Caco-2 (cell line): ENCODE measurements at regions not wholly inside any gene's neighbourhood (a gene's known extent, or its start where the extent isn't known, plus 50 kb on each side); places are given as distances from the start of the nearest gene placed in this dataset.

Experiments used
- BruUV-seq: library from RNA; stranded (reverse); fragments of 400-500 nt; replicated peaks from 2 replicates; lab custom pipeline; 2021; lab: Mats Ljungman, UMichigan
- CTCF ChIA-PET: fragments of 300-600 bp; sonication (Branson Sonifier 250); formaldehyde crosslinking; loops from one replicate; lab custom pipeline; 2022; ENCODE audit warnings: antibody characterized with exemption; lab: Charles Lee
- POLR2A ChIA-PET: fragments of 300-600 bp; sonication (Branson Sonifier 250); formaldehyde crosslinking; loops from one replicate; lab custom pipeline; 2022; ENCODE audit warnings: antibody characterized with exemption; lab: Charles Lee
- DNase-seq, 2 experiments: peaks; one replicate each; pipeline versions ENCODE4 v3.0.0 to v3.0.0-alpha.2; 2020 to 2022
- H3K27me3 ChIP-seq: replicated peaks from 2 replicates; pipeline ENCODE4 v1.6.0; 2011; ENCODE audit warnings: low read length; ENCODE audit not compliant: control insufficient read depth, insufficient read depth
- H3K36me3 ChIP-seq: 2 replicates; pipeline ENCODE4 v1.5.1; 2011; ENCODE audit warnings: low read length; ENCODE audit not compliant: control insufficient read depth, insufficient read depth
- H3K4me1 ChIP-seq: fragments of 250-450 bp; sonication (Bioruptor Pico); 2 replicates; pipeline ENCODE4 v1.5.1; 2020; ENCODE audit warnings: mild to moderate bottlenecking
- H3K4me3 ChIP-seq: 2 replicates; pipeline ENCODE4 v1.5.1; 2011; ENCODE audit warnings: low read depth, mild to moderate bottlenecking, control low read depth, low read length
- H3K9me3 ChIP-seq: fragments of 250-450 bp; sonication (Bioruptor Pico); 2 replicates; pipeline ENCODE4 v1.5.1; 2020; ENCODE audit warnings: mild to moderate bottlenecking, moderate library complexity
- H3K27ac Mint-ChIP-seq: one replicate; pipeline ENCODE4 v1.8.0; 2022; ENCODE audit warnings: mixed read lengths; ENCODE audit not compliant: unreplicated experiment
- H3K27me3 Mint-ChIP-seq: one replicate; pipeline ENCODE4 v1.8.0; 2022; ENCODE audit warnings: mixed read lengths; ENCODE audit not compliant: insufficient read depth, unreplicated experiment
- H3K36me3 Mint-ChIP-seq: one replicate; pipeline ENCODE4 v1.8.0; 2022; ENCODE audit warnings: mild to moderate bottlenecking, mixed read lengths; ENCODE audit not compliant: insufficient read depth, unreplicated experiment
- H3K4me1 Mint-ChIP-seq: one replicate; pipeline ENCODE4 v1.8.0; 2022; ENCODE audit warnings: low read depth, mixed read lengths; ENCODE audit not compliant: unreplicated experiment
- H3K4me3 Mint-ChIP-seq: one replicate; pipeline ENCODE4 v1.8.0; 2022; ENCODE audit warnings: mild to moderate bottlenecking, moderate library complexity, mixed read lengths; ENCODE audit not compliant: unreplicated experiment
- H3K9me3 Mint-ChIP-seq: one replicate; pipeline ENCODE4 v1.8.0; 2022; ENCODE audit warnings: mixed read lengths; ENCODE audit not compliant: unreplicated experiment
- intact Hi-C: fragments of 100-400 bp; cut with micrococcal nuclease; formaldehyde crosslinking; loops from one replicate; pipeline ENCODE4 v1.10.0; 2022; ENCODE audit not compliant: unreplicated experiment
- TF ChIP-seq, protein P1 (sequence below), 2 experiments: fragments of 200-600 bp in 1 of 2; IDR thresholded peaks; 1 replicate in 1 of 2; 2 replicates in 1 of 2; pipeline versions ENCODE4 v1.5.1 to v1.8.0; 2011 to 2022; ENCODE audit warnings: antibody characterized with exemption in 1 of 2, control low read depth in 1 of 2, inconsistent platforms in 1 of 2, low read depth in 1 of 2, low read length in 1 of 2, mild to moderate bottlenecking in 1 of 2, moderate library complexity in 1 of 2; ENCODE audit not compliant: insufficient read depth in 1 of 2, severe bottlenecking in 1 of 2, unreplicated experiment in 1 of 2

DNA sequence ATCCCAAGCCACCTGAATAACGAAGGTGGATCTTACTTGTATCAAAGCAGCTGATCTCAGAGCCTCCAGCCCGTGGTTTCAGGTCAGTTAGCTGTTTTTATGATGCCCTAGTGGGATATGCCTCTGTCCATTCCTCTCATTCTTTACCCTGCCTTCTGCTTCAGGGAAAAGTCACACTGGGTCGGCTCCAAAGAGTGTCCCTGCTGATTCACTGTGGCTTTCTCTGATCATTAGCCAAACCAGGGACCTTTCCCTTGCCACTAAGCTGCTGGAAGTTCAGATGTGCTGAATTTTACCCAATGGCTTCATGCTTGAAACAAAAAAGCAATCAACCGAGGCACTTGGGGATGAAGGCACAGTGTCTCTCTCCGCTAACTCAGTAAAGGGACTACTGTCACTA is 170.2 kb upstream of the SALL1 start:
- no peak for DNase-seq
- POLR2A ChIA-PET: no interaction called here
- H3K27me3 ChIP-seq: no peaks in the 10 kb centered on the region
- TF ChIP-seq, protein P1, sequence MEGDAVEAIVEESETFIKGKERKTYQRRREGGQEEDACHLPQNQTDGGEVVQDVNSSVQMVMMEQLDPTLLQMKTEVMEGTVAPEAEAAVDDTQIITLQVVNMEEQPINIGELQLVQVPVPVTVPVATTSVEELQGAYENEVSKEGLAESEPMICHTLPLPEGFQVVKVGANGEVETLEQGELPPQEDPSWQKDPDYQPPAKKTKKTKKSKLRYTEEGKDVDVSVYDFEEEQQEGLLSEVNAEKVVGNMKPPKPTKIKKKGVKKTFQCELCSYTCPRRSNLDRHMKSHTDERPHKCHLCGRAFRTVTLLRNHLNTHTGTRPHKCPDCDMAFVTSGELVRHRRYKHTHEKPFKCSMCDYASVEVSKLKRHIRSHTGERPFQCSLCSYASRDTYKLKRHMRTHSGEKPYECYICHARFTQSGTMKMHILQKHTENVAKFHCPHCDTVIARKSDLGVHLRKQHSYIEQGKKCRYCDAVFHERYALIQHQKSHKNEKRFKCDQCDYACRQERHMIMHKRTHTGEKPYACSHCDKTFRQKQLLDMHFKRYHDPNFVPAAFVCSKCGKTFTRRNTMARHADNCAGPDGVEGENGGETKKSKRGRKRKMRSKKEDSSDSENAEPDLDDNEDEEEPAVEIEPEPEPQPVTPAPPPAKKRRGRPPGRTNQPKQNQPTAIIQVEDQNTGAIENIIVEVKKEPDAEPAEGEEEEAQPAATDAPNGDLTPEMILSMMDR (IDR thresholded peaks at IDR 0.05; ENCODE audit: insufficient read depth in 1 of 2, low read depth in 1 of 2, low read length in 1 of 2, severe bottlenecking in 1 of 2, unreplicated experiment in 1 of 2): no peak
- no peak overlapping the region for H3K4me3 ChIP-seq
- H3K9me3 Mint-ChIP-seq: no peaks in the 10 kb centered on the region
- no peaks in the 10 kb centered on the region for H3K36me3 Mint-ChIP-seq
- intact Hi-C loops: no loop called here
- H3K27ac Mint-ChIP-seq: no peak overlapping the region
- H3K27me3 Mint-ChIP-seq: peaks cover 6% of the 10 kb centered on the region
- H3K4me3 Mint-ChIP-seq: no peak overlapping the region
- CTCF ChIA-PET: no interaction called here
- no peaks in the 10 kb centered on the region for H3K9me3 ChIP-seq
- no peaks in the 10 kb centered on the region for H3K4me1 ChIP-seq
- H3K4me1 Mint-ChIP-seq: no peaks in the 10 kb centered on the region
- no peaks in the 10 kb centered on the region for H3K36me3 ChIP-seq
- BruUV-seq: no TSS peak

DNA sequence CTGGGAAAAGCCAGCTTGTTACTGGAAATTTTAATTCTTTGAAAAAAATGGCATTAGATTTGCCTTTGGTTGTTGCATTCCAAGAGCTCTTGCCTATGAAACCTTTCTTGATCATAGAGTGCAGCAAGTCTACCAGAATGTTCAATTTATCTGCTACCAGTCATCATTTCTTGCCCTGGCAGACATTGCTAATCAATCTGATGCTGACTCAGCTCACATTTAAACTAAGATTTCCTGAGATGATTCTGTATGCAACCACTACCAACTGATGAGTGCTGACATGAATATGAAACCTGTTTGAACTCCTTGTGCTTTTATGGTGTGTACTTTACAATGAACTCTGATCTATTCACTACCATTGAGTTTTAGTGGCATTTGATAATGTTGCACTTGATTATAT is 166.5 kb upstream of the SALL1 start:
- BruUV-seq: no TSS peak
- no peaks in the 10 kb centered on the region for H3K9me3 ChIP-seq
- no peaks in the 10 kb centered on the region for H3K4me1 ChIP-seq
- no peak overlapping the region for H3K4me3 ChIP-seq
- TF ChIP-seq, protein P1 (IDR thresholded peaks at IDR 0.05; ENCODE audit: insufficient read depth in 1 of 2, low read depth in 1 of 2, low read length in 1 of 2, severe bottlenecking in 1 of 2, unreplicated experiment in 1 of 2): no peak
- H3K36me3 Mint-ChIP-seq: no peaks in the 10 kb centered on the region
- no peaks in the 10 kb centered on the region for H3K9me3 Mint-ChIP-seq
- intact Hi-C loops: no loop called here
- ChIA-PET POLR2A (no interaction called here), CTCF (no interaction called here)
- no peak for DNase-seq
- H3K4me1 Mint-ChIP-seq: no peaks in the 10 kb centered on the region
- H3K27me3 ChIP-seq: no peaks in the 10 kb centered on the region
- H3K27ac Mint-ChIP-seq: no peak overlapping the region
- no peaks in the 10 kb centered on the region for H3K36me3 ChIP-seq
- no peaks in the 10 kb centered on the region for H3K27me3 Mint-ChIP-seq
- H3K4me3 Mint-ChIP-seq: no peak overlapping the region

DNA sequence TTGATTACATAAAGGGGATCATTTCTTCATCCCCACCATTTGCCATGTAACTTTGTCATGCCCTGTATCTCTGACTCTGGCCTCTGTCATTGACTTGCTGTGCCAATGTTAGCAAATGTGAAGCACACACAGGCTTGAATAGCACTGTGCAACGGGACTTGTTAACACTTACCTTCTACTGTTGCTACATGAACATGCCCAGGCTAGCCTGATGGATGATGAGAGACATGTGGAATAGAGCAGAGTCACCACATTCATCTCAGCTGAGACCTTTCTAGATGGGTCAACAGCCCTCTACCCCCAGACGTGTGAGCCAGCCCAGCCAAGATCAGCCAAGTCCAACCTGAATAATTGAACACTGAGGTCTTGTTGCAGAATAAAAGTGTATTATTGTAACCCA is 162.1 kb upstream of the SALL1 start:
- Mint-ChIP-seq H3K36me3 (no peaks in the 10 kb centered on the region), H3K9me3 (no peaks in the 10 kb centered on the region), H3K27ac (no peak overlapping the region), H3K4me1 (no peaks in the 10 kb centered on the region), H3K4me3 (no peak overlapping the region), H3K27me3 (peaks cover under 1% of the 10 kb centered on the region)
- Histone ChIP-seq H3K4me1 (no peaks in the 10 kb centered on the region), H3K27me3 (no peaks in the 10 kb centered on the region), H3K9me3 (peaks cover under 1% of the 10 kb centered on the region; the same call in 1 of the 2 replicates), H3K4me3 (no peak overlapping the region), H3K36me3 (no peaks in the 10 kb centered on the region)
- intact Hi-C loops: no loop called here
- BruUV-seq: no TSS peak
- no peak for DNase-seq
- ChIA-PET CTCF (no interaction called here), POLR2A (no interaction called here)
- TF ChIP-seq, protein P1 (IDR thresholded peaks at IDR 0.05; ENCODE audit: insufficient read depth in 1 of 2, low read depth in 1 of 2, low read length in 1 of 2, severe bottlenecking in 1 of 2, unreplicated experiment in 1 of 2): no peak
